ENCODE measurements at regions not wholly inside any gene's neighbourhood (a gene's known extent, or its start where the extent isn't known, plus 50 kb on each side); places are given as distances from the start of the nearest gene placed in this dataset.

DNA sequence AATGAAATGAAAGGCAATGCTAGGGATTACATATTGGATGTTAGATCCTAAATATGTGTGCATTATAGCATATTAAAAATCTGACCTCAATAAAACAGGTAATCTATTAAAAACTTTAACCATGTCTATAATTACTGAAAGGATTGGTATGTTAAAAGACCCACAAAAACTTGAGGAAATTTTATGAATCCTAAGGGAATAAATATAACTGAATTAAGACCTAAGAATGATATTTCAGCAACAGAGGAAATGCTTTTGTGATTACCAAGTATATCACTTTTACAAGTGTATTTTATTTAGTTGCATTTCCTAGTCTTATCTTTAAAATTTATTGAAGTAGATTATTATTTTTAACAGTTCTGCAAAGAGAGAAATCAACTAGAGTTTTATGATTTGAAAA is 571.5 kb downstream of the HDGFL1 start:
- no peaks in the 10 kb centered on the region for H3K9me3 ChIP-seq (ENCODE audit: control insufficient read depth, insufficient read depth, low read depth, low read length)
- ChIA-PET POLR2A (no interaction called here), CTCF (interaction anchor here (0.6 kb wide), 1 partner anchor 124 kb away, joined by 4 read pairs; no protein-coding TSS in a partner anchor)
- no peaks in the 10 kb centered on the region for H3K4me1 ChIP-seq (ENCODE audit: control insufficient read depth, insufficient read depth, low read length)
- no peak overlapping the region for H3K4me3 ChIP-seq (ENCODE audit: low read depth, low read length)
- H3K27ac ChIP-seq (ENCODE audit: extremely low read depth, low read depth, low read length): no peak overlapping the region
- TF ChIP-seq PRDM1 (tag by site-specific recombination; IDR thresholded peaks at IDR 0.05): no peak
- no peak for TF ChIP-seq ZNF2 (tag by site-specific recombination; IDR thresholded peaks at IDR 0.05)
- no peaks in the 10 kb centered on the region for H3K36me3 ChIP-seq (ENCODE audit: control insufficient read depth in 2 of 2, insufficient read depth in 1 of 2, low read length in 2 of 2)

DNA sequence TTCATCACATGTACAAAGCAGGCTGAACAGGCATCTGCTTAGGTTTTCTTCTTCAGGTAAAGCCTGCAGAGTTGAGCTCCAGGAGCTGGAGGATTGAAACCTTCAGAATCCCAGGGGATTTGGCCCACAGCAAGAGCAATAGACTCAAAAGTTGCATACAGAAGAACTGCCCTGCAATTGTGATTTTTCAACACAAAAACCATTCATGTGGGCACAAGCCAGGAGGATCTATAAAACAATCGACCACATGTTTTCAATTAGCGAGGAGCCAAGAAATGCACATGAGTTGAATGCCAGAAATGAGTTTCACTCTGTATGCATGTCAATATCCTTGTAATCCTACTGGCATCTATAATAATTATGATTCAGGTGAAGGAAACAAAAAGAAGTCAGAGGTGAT is 576.4 kb downstream of the HDGFL1 start:
- POLR2A ChIA-PET: no interaction called here
- TF ChIP-seq, protein P1, sequence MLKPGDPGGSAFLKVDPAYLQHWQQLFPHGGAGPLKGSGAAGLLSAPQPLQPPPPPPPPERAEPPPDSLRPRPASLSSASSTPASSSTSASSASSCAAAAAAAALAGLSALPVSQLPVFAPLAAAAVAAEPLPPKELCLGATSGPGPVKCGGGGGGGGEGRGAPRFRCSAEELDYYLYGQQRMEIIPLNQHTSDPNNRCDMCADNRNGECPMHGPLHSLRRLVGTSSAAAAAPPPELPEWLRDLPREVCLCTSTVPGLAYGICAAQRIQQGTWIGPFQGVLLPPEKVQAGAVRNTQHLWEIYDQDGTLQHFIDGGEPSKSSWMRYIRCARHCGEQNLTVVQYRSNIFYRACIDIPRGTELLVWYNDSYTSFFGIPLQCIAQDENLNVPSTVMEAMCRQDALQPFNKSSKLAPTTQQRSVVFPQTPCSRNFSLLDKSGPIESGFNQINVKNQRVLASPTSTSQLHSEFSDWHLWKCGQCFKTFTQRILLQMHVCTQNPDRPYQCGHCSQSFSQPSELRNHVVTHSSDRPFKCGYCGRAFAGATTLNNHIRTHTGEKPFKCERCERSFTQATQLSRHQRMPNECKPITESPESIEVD (tag by site-specific recombination; IDR thresholded peaks at IDR 0.05): no peak
- TF ChIP-seq ZNF521 (tag by site-specific recombination; IDR thresholded peaks at IDR 0.05) (no peak), WT1 (tag by site-specific recombination; IDR thresholded peaks at IDR 0.05) (no peak), ZBTB21 (tag by site-specific recombination; IDR thresholded peaks at IDR 0.05) (no peak)
- TF ChIP-seq, protein P2, sequence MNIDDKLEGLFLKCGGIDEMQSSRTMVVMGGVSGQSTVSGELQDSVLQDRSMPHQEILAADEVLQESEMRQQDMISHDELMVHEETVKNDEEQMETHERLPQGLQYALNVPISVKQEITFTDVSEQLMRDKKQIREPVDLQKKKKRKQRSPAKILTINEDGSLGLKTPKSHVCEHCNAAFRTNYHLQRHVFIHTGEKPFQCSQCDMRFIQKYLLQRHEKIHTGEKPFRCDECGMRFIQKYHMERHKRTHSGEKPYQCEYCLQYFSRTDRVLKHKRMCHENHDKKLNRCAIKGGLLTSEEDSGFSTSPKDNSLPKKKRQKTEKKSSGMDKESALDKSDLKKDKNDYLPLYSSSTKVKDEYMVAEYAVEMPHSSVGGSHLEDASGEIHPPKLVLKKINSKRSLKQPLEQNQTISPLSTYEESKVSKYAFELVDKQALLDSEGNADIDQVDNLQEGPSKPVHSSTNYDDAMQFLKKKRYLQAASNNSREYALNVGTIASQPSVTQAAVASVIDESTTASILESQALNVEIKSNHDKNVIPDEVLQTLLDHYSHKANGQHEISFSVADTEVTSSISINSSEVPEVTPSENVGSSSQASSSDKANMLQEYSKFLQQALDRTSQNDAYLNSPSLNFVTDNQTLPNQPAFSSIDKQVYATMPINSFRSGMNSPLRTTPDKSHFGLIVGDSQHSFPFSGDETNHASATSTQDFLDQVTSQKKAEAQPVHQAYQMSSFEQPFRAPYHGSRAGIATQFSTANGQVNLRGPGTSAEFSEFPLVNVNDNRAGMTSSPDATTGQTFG (tag by site-specific recombination; IDR thresholded peaks at IDR 0.05; ENCODE audit: borderline replicate concordance): no peak
- no peaks in the 10 kb centered on the region for H3K36me3 ChIP-seq (ENCODE audit: control insufficient read depth in 2 of 2, insufficient read depth in 1 of 2, low read length in 2 of 2)
- no peak overlapping the region for H3K4me3 ChIP-seq (ENCODE audit: low read depth, low read length)
- CTCF ChIA-PET: no interaction called here
- no peaks in the 10 kb centered on the region for H3K9me3 ChIP-seq (ENCODE audit: control insufficient read depth, insufficient read depth, low read depth, low read length)
- no peaks in the 10 kb centered on the region for H3K4me1 ChIP-seq (ENCODE audit: control insufficient read depth, insufficient read depth, low read length)
- no peak overlapping the region for H3K27ac ChIP-seq (ENCODE audit: extremely low read depth, low read depth, low read length)

DNA sequence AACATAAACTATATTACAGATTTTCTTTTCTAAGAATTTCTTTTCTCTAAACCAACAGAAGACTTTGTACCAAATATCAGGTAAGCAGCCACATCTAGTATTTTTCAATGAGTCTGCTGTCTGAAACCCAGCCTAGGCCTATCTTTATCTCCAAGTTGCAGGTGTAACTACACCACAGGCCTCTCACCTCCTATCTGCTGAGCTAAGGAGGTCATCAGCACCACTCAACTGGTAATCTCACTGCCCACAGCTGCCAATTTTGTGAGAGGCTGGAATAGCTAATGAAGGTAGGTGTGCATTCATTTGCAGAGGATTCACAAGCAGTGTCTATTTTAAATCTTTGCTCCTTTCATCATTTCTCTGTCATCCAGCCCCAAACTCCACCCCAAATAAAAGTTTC is 584.8 kb downstream of the HDGFL1 start:
- Histone ChIP-seq H3K27ac (ENCODE audit: extremely low read depth, low read depth, low read length) (no peak overlapping the region), H3K4me3 (ENCODE audit: low read depth, low read length) (no peak overlapping the region), H3K9me3 (ENCODE audit: control insufficient read depth, insufficient read depth, low read depth, low read length) (no peaks in the 10 kb centered on the region), H3K36me3 (ENCODE audit: control insufficient read depth in 2 of 2, insufficient read depth in 1 of 2, low read length in 2 of 2) (no peaks in the 10 kb centered on the region), H3K4me1 (ENCODE audit: control insufficient read depth, insufficient read depth, low read length) (no peaks in the 10 kb centered on the region)
- ChIA-PET POLR2A (no interaction called here), CTCF (no interaction called here)
- TF ChIP-seq, protein P3, sequence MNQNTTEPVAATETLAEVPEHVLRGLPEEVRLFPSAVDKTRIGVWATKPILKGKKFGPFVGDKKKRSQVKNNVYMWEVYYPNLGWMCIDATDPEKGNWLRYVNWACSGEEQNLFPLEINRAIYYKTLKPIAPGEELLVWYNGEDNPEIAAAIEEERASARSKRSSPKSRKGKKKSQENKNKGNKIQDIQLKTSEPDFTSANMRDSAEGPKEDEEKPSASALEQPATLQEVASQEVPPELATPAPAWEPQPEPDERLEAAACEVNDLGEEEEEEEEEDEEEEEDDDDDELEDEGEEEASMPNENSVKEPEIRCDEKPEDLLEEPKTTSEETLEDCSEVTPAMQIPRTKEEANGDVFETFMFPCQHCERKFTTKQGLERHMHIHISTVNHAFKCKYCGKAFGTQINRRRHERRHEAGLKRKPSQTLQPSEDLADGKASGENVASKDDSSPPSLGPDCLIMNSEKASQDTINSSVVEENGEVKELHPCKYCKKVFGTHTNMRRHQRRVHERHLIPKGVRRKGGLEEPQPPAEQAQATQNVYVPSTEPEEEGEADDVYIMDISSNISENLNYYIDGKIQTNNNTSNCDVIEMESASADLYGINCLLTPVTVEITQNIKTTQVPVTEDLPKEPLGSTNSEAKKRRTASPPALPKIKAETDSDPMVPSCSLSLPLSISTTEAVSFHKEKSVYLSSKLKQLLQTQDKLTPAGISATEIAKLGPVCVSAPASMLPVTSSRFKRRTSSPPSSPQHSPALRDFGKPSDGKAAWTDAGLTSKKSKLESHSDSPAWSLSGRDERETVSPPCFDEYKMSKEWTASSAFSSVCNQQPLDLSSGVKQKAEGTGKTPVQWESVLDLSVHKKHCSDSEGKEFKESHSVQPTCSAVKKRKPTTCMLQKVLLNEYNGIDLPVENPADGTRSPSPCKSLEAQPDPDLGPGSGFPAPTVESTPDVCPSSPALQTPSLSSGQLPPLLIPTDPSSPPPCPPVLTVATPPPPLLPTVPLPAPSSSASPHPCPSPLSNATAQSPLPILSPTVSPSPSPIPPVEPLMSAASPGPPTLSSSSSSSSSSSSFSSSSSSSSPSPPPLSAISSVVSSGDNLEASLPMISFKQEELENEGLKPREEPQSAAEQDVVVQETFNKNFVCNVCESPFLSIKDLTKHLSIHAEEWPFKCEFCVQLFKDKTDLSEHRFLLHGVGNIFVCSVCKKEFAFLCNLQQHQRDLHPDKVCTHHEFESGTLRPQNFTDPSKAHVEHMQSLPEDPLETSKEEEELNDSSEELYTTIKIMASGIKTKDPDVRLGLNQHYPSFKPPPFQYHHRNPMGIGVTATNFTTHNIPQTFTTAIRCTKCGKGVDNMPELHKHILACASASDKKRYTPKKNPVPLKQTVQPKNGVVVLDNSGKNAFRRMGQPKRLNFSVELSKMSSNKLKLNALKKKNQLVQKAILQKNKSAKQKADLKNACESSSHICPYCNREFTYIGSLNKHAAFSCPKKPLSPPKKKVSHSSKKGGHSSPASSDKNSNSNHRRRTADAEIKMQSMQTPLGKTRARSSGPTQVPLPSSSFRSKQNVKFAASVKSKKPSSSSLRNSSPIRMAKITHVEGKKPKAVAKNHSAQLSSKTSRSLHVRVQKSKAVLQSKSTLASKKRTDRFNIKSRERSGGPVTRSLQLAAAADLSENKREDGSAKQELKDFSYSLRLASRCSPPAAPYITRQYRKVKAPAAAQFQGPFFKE (tag by site-specific recombination; IDR thresholded peaks at IDR 0.05; ENCODE audit: borderline replicate concordance): no peak
- TF ChIP-seq ZNF274 (IDR thresholded peaks at IDR 0.05; ENCODE audit: low read length) (no peak), ZNF274 (tag by site-specific recombination; IDR thresholded peaks at IDR 0.05; ENCODE audit: borderline replicate concordance) (no peak), GLI2 (tag by site-specific recombination; IDR thresholded peaks at IDR 0.05; ENCODE audit: borderline replicate concordance, low read depth) (no peak), ZNF785 (tag by site-specific recombination; IDR thresholded peaks at IDR 0.05) (no peak), TRIM28 (IDR thresholded peaks at IDR 0.05; ENCODE audit: borderline replicate concordance, low read length) (no peak), ZNF16 (tag by site-specific recombination; IDR thresholded peaks at IDR 0.05; ENCODE audit: low read depth) (no peak), SCRT2 (tag by site-specific recombination; IDR thresholded peaks at IDR 0.05) (no peak)
- TF ChIP-seq, protein P4, sequence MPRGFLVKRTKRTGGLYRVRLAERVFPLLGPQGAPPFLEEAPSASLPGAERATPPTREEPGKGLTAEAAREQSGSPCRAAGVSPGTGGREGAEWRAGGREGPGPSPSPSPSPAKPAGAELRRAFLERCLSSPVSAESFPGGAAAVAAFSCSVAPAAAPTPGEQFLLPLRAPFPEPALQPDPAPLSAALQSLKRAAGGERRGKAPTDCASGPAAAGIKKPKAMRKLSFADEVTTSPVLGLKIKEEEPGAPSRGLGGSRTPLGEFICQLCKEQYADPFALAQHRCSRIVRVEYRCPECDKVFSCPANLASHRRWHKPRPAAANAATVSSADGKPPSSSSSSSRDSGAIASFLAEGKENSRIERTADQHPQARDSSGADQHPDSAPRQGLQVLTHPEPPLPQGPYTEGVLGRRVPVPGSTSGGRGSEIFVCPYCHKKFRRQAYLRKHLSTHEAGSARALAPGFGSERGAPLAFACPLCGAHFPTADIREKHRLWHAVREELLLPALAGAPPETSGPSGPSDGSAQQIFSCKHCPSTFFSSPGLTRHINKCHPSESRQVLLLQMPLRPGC (tag by site-specific recombination; IDR thresholded peaks at IDR 0.05): no peak
- TF ChIP-seq, protein P5, sequence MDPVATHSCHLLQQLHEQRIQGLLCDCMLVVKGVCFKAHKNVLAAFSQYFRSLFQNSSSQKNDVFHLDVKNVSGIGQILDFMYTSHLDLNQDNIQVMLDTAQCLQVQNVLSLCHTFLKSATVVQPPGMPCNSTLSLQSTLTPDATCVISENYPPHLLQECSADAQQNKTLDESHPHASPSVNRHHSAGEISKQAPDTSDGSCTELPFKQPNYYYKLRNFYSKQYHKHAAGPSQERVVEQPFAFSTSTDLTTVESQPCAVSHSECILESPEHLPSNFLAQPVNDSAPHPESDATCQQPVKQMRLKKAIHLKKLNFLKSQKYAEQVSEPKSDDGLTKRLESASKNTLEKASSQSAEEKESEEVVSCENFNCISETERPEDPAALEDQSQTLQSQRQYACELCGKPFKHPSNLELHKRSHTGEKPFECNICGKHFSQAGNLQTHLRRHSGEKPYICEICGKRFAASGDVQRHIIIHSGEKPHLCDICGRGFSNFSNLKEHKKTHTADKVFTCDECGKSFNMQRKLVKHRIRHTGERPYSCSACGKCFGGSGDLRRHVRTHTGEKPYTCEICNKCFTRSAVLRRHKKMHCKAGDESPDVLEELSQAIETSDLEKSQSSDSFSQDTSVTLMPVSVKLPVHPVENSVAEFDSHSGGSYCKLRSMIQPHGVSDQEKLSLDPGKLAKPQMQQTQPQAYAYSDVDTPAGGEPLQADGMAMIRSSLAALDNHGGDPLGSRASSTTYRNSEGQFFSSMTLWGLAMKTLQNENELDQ (tag by site-specific recombination; IDR thresholded peaks at IDR 0.05; ENCODE audit: low read depth): no peak
